ENCODE measurements at regions not wholly inside any gene's neighbourhood (a gene's known extent, or its start where the extent isn't known, plus 50 kb on each side); places are given as distances from the start of the nearest gene placed in this dataset.

DNA sequence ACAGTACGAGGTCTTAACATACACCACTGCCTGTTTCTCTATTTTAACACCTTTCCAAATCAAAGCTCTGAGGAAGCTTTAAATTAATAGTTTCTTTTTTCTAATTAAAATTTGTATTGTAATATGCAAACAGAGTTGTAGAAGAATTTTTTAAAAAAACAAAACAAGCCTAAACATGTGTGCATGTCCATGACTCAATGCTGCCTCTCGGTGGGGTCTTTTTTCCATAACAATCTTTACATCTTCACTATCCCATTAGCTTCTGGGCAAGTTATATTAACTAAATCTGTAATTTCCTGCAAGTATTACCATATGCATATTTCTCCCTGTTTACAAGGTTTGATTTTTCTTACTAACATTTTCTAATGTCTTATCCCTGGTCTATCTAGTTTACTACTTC lies 143.9 kb upstream of the NAV3 start:
- TF ChIP-seq, protein P1, sequence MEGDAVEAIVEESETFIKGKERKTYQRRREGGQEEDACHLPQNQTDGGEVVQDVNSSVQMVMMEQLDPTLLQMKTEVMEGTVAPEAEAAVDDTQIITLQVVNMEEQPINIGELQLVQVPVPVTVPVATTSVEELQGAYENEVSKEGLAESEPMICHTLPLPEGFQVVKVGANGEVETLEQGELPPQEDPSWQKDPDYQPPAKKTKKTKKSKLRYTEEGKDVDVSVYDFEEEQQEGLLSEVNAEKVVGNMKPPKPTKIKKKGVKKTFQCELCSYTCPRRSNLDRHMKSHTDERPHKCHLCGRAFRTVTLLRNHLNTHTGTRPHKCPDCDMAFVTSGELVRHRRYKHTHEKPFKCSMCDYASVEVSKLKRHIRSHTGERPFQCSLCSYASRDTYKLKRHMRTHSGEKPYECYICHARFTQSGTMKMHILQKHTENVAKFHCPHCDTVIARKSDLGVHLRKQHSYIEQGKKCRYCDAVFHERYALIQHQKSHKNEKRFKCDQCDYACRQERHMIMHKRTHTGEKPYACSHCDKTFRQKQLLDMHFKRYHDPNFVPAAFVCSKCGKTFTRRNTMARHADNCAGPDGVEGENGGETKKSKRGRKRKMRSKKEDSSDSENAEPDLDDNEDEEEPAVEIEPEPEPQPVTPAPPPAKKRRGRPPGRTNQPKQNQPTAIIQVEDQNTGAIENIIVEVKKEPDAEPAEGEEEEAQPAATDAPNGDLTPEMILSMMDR (IDR thresholded peaks at IDR 0.05), result peak; percentile 31; the same call in 1 of the 2 replicates
- TF ChIP-seq POLR2AphosphoS5 (IDR thresholded peaks at IDR 0.05; ENCODE audit: low read depth, low read length) (no peak), TCF7L2 (IDR thresholded peaks at IDR 0.05; ENCODE audit: low read depth, low read length) (no peak)

Measured in Panc1 (cell line).